ENCODE measurements at regions not wholly inside any gene's neighbourhood (a gene's known extent, or its start where the extent isn't known, plus 50 kb on each side); places are given as distances from the start of the nearest gene placed in this dataset.
"Not testable (repeated sequence)": the region's sequence is repeated elsewhere in the genome, so short reads cannot be mapped to it uniquely, and the experiment has no call there.

DNA sequence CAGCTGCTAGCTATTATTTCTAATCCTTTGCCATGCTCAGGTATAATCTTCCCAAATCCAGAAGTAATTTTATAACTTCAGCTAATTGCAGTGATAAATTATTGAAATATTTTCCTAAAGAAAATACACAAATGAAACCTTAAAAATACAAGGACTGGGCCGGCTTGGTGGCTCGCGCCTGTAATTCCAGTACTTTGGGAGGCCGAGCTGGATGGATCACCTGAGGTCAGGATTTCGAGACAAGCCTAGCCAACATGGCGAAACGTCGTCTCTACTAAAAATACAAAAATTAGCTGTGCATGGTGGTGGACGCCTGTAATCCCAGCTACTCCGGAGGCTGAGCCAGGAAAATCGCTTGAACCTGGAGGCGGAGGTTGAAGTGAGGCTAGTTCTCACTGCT, 609.2 kb upstream of the POTED start:
- H3K4me3 ChIP-seq (ENCODE audit: low read length); H3K36me3 ChIP-seq (ENCODE audit: insufficient read depth, low read length); H3K27ac ChIP-seq (ENCODE audit: low read depth, low read length); H3K4me1 ChIP-seq (ENCODE audit: insufficient read depth, low read length); H3K27me3 ChIP-seq (ENCODE audit: insufficient read depth, low read length); H3K9ac ChIP-seq (ENCODE audit: low read depth, low read length): not testable (repeated sequence)
- WGBS, result 90% methylated on average over 12 of the region's 12 CpGs
- H3K9me3 ChIP-seq (ENCODE audit: insufficient read depth, low read depth, low read length), result peaks cover 59% of the 10 kb centered on the region

DNA sequence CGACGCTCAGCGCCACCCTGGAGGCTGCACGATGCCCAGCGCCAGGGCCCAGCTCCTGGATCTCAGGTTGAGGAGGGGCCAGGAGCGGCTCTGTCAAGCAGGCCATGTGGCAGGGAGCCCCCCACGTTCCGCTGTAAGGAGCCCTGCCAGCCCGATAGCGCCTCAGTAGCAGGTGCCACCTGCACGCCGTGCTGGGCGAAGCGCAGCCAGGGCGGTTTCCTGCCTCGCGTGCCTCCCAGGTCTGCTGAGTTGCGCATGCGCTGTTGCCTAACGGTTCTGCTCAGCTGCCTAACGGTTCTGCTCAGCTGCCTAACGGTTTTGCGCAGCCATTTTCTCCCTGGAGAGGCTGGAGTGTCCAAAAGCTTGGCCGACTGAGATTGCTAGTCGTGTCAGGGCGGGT, 571.9 kb upstream of the POTED start:
- not testable (repeated sequence) for H3K27ac ChIP-seq (ENCODE audit: low read depth, low read length); H3K36me3 ChIP-seq (ENCODE audit: insufficient read depth, low read length); H3K4me1 ChIP-seq (ENCODE audit: insufficient read depth, low read length); H3K4me3 ChIP-seq (ENCODE audit: low read length); H3K27me3 ChIP-seq (ENCODE audit: insufficient read depth, low read length); H3K9ac ChIP-seq (ENCODE audit: low read depth, low read length)
- peaks cover 19% of the 10 kb centered on the region for H3K9me3 ChIP-seq (ENCODE audit: insufficient read depth, low read depth, low read length)
- 89% methylated on average over 25 of the region's 26 CpGs for WGBS

DNA sequence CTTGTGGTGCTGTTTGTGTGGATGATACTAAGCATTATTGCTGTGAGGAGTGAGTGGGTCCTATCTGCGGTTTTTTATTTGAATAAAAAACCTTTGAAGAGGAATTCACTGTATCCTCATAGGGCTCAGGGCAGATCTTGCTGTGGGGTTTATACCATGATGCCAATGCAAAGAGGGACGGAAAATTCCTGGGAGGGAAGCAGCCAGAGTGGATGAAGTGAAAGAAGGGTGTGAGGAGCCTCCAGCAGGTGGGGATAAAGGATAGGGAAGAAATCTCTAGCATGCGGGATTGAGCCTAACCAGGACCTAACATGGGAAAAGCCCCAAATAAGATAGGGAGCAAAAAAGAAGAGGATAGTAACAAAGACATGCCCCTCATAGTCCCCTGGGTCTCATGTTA, 556.8 kb upstream of the POTED start:
- not testable (repeated sequence) for H3K27ac ChIP-seq (ENCODE audit: low read depth, low read length); H3K4me3 ChIP-seq (ENCODE audit: low read length); H3K27me3 ChIP-seq (ENCODE audit: insufficient read depth, low read length); H3K4me1 ChIP-seq (ENCODE audit: insufficient read depth, low read length); H3K9me3 ChIP-seq (ENCODE audit: insufficient read depth, low read depth, low read length); H3K9ac ChIP-seq (ENCODE audit: low read depth, low read length); H3K36me3 ChIP-seq (ENCODE audit: insufficient read depth, low read length)
- WGBS, result 50% methylated on average over 1 of the region's 3 CpGs

All from HUES64 (cell line).